PC-9 (cell line): ENCODE measurements at regions not wholly inside any gene's neighbourhood (a gene's known extent, or its start where the extent isn't known, plus 50 kb on each side); places are given as distances from the start of the nearest gene placed in this dataset.

Experiments
- BruUV-seq: library from RNA; stranded (reverse); fragments of 400-500 nt; replicated peaks from 2 replicates; lab custom pipeline; 2021; lab: Mats Ljungman, UMichigan
- CTCF ChIA-PET: fragments of 300-600 bp; sonication (Branson Sonifier 250); formaldehyde crosslinking; loops from one replicate; lab custom pipeline; 2022; ENCODE audit warnings: antibody characterized with exemption; lab: Charles Lee
- POLR2A ChIA-PET: fragments of 300-600 bp; sonication (Branson Sonifier 250); formaldehyde crosslinking; loops from one replicate; lab custom pipeline; 2022; ENCODE audit warnings: antibody characterized with exemption; ENCODE audit not compliant: unreplicated experiment; lab: Charles Lee
- DNase-seq, 2 experiments: peaks; one replicate each; pipeline versions ENCODE4 v3.0.0 to v3.0.0-alpha.2; 2015 to 2022; ENCODE audit warnings: mixed read lengths in 1 of 2
- H2AFZ ChIP-seq: fragments of 200-600 bp; sonication (generic); 2 replicates; pipeline ENCODE4 v1.8.1; 2017; ENCODE audit warnings: antibody characterized with exemption
- H3F3A ChIP-seq: fragments of 200-600 bp; sonication (generic); 2 replicates; pipeline ENCODE4 v1.8.1; 2017; ENCODE audit warnings: antibody characterized with exemption, mild to moderate bottlenecking, low read depth; ENCODE audit not compliant: insufficient read depth
- H3K27ac ChIP-seq: fragments of 200-600 bp; sonication (generic); 2 replicates; pipeline ENCODE4 v1.6.1; 2016; ENCODE audit warnings: mixed run types
- H3K27me3 ChIP-seq: fragments of 200-600 bp; sonication (generic); 2 replicates; pipeline ENCODE4 v1.6.1; 2016; ENCODE audit warnings: low read depth, mixed run types; ENCODE audit not compliant: insufficient read depth
- H3K36me3 ChIP-seq: fragments of 200-600 bp; sonication (generic); 2 replicates; pipeline ENCODE4 v1.6.1; 2016; ENCODE audit warnings: low read depth, mixed run types
- H3K4me1 ChIP-seq: fragments of 200-600 bp; sonication (generic); replicated peaks from 2 replicates; pipeline ENCODE4 v1.6.1; 2016; ENCODE audit warnings: mixed run types; ENCODE audit not compliant: insufficient read depth
- H3K4me2 ChIP-seq: fragments of 200-600 bp; sonication (generic); 2 replicates; pipeline ENCODE4 v1.6.1; 2017; ENCODE audit warnings: mixed run types
- H3K4me3 ChIP-seq: fragments of 200-600 bp; sonication (generic); 2 replicates; pipeline ENCODE4 v1.6.1; 2016; ENCODE audit warnings: mixed run types
- H3K79me2 ChIP-seq: fragments of 200-600 bp; sonication (generic); 2 replicates; pipeline ENCODE4 v1.6.1; 2017; ENCODE audit warnings: low read depth, mixed run types
- H3K9me2 ChIP-seq: fragments of 200-600 bp; sonication (generic); 2 replicates; pipeline ENCODE4 v1.8.1; 2017; ENCODE audit warnings: mild to moderate bottlenecking; ENCODE audit not compliant: insufficient read depth
- H3K9me3 ChIP-seq: fragments of 200-600 bp; sonication (generic); 2 replicates; pipeline ENCODE4 v1.8.1; 2016; ENCODE audit warnings: low read depth; ENCODE audit not compliant: insufficient read depth
- H4K20me1 ChIP-seq: fragments of 200-600 bp; sonication (generic); 2 replicates; pipeline ENCODE4 v1.8.1; 2017; ENCODE audit not compliant: insufficient read depth
- CTCF ChIP-seq: fragments of 200-600 bp; sonication (generic); conservative IDR thresholded peaks from 2 replicates; pipeline ENCODE4 v1.6.1; 2017; ENCODE audit warnings: mixed run types, antibody characterized with exemption, mild to moderate bottlenecking, moderate library complexity
- EZH2 ChIP-seq: fragments of 200-600 bp; sonication (generic); IDR thresholded peaks from 2 replicates; pipeline ENCODE4 v1.8.0; 2017; ENCODE audit warnings: antibody characterized with exemption, low read depth
- intact Hi-C: fragments of 100-400 bp; cut with micrococcal nuclease; formaldehyde crosslinking; loops from one replicate; pipeline ENCODE4 v1.10.0; 2022; ENCODE audit not compliant: unreplicated experiment

- Histone ChIP-seq H3K79me2 (no peaks in the 10 kb centered on the region), H3K4me1 (no peaks in the 10 kb centered on the region), H3F3A (no peaks in the 10 kb centered on the region), H3K4me3 (no peak overlapping the region), H3K9me3 (peaks cover 6% of the 10 kb centered on the region; the same call in 1 of the 2 replicates), H2AFZ (0 out of 2 replicates have a peak overlapping the region, but pooled peaks have one; percentile 15), H3K27me3 (no peaks in the 10 kb centered on the region), H4K20me1 (no peaks in the 10 kb centered on the region), H3K4me2 (no peak overlapping the region), H3K27ac (no peak overlapping the region), H3K36me3 (no peaks in the 10 kb centered on the region), H3K9me2 (no peaks in the 10 kb centered on the region)
- POLR2A ChIA-PET = no interaction called here
- no peak for TF ChIP-seq EZH2
- no peak for TF ChIP-seq CTCF
- DNase-seq = no peak
- CTCF ChIA-PET = no interaction called here
- intact Hi-C loops = no loop called here
- no TSS peak for BruUV-seq
Measured at GRCh38 chr2:224174990-224175389, 135.9 kb upstream of the SERPINE2 start.

- Histone ChIP-seq H2AFZ (no peak overlapping the region), H4K20me1 (no peaks in the 10 kb centered on the region), H3K4me2 (no peak overlapping the region), H3K9me3 (peaks cover 2% of the 10 kb centered on the region; the same call in 1 of the 2 replicates), H3K36me3 (no peaks in the 10 kb centered on the region), H3K79me2 (no peaks in the 10 kb centered on the region), H3K27me3 (no peaks in the 10 kb centered on the region), H3F3A (no peaks in the 10 kb centered on the region), H3K9me2 (no peaks in the 10 kb centered on the region), H3K4me3 (no peak overlapping the region), H3K27ac (no peak overlapping the region), H3K4me1 (no peaks in the 10 kb centered on the region)
- no TSS peak for BruUV-seq
- ChIA-PET CTCF (no interaction called here), POLR2A (no interaction called here)
- no peak for TF ChIP-seq EZH2
- no peak for TF ChIP-seq CTCF
- intact Hi-C loops = no loop called here
- DNase-seq = no peak
Measured at GRCh38 chr2:224174521-224174920, 135.4 kb upstream of the SERPINE2 start.

GRCh38 chr2:224173933-224174332 is 134.8 kb upstream of the SERPINE2 start:
- H3K27me3 ChIP-seq = no peaks in the 10 kb centered on the region
- no peak overlapping the region for H3K4me3 ChIP-seq
- H3K4me1 ChIP-seq = no peaks in the 10 kb centered on the region
- H3K79me2 ChIP-seq = no peaks in the 10 kb centered on the region
- no peak for TF ChIP-seq EZH2
- TF ChIP-seq CTCF = no peak
- CTCF ChIA-PET = no interaction called here
- no peaks in the 10 kb centered on the region for H3K36me3 ChIP-seq
- H3F3A ChIP-seq = no peaks in the 10 kb centered on the region
- H3K4me2 ChIP-seq = no peak overlapping the region
- BruUV-seq = no TSS peak
- POLR2A ChIA-PET = no interaction called here
- no peaks in the 10 kb centered on the region for H3K9me2 ChIP-seq
- intact Hi-C loops = no loop called here
- no peak for DNase-seq
- no peak overlapping the region for H3K27ac ChIP-seq
- no peak overlapping the region for H2AFZ ChIP-seq
- no peaks in the 10 kb centered on the region for H4K20me1 ChIP-seq
- H3K9me3 ChIP-seq = no peaks in the 10 kb centered on the region
